Colonic mucosa (tissue), 4 donors: ENCODE measurements at regions not wholly inside any gene's neighbourhood (a gene's known extent, or its start where the extent isn't known, plus 50 kb on each side); places are given as distances from the start of the nearest gene placed in this dataset.

ENCODE experiments used
- DNase-seq: peaks from one replicate; pipeline ENCODE4 v3.0.0-alpha.2; 2020
- H3K27ac ChIP-seq: fragments of 200-600 bp; one replicate; pipeline ENCODE4 v1.8.0; 2021
- H3K27me3 ChIP-seq: fragments of 200-600 bp; one replicate; pipeline ENCODE4 v1.8.0; 2021
- H3K36me3 ChIP-seq: fragments of 200-600 bp; one replicate; pipeline ENCODE4 v1.8.0; 2021
- H3K4me1 ChIP-seq: fragments of 200-600 bp; one replicate; pipeline ENCODE4 v1.8.0; 2021; ENCODE audit warnings: mild to moderate bottlenecking
- H3K4me3 ChIP-seq: fragments of 200-600 bp; one replicate; pipeline ENCODE4 v1.8.0; 2021
- H3K9ac ChIP-seq, 2 donors: one replicate each; pipeline ENCODE4 v1.7.0; 2013; ENCODE audit warnings: control low read depth in 2 of 2, low read depth in 2 of 2, low read length in 2 of 2
- H3K9me3 ChIP-seq: fragments of 200-600 bp; one replicate; pipeline ENCODE4 v1.8.0; 2021
- intact Hi-C: fragments of 100-400 bp; cut with DNase I; formaldehyde crosslinking; loops from one replicate; pipeline ENCODE4 v1.14.1; 2022
- TF ChIP-seq, protein P1 (sequence below): fragments of 200-600 bp; IDR thresholded peaks from one replicate; pipeline ENCODE4 v1.8.0; 2022; ENCODE audit warnings: antibody characterized with exemption, mild to moderate bottlenecking
- donor health status: healthy.
- donor health status: DM: no; HTN: no; CAD: no.
- donor health status: DM: no; HTN: no; CAD: no.

DNA sequence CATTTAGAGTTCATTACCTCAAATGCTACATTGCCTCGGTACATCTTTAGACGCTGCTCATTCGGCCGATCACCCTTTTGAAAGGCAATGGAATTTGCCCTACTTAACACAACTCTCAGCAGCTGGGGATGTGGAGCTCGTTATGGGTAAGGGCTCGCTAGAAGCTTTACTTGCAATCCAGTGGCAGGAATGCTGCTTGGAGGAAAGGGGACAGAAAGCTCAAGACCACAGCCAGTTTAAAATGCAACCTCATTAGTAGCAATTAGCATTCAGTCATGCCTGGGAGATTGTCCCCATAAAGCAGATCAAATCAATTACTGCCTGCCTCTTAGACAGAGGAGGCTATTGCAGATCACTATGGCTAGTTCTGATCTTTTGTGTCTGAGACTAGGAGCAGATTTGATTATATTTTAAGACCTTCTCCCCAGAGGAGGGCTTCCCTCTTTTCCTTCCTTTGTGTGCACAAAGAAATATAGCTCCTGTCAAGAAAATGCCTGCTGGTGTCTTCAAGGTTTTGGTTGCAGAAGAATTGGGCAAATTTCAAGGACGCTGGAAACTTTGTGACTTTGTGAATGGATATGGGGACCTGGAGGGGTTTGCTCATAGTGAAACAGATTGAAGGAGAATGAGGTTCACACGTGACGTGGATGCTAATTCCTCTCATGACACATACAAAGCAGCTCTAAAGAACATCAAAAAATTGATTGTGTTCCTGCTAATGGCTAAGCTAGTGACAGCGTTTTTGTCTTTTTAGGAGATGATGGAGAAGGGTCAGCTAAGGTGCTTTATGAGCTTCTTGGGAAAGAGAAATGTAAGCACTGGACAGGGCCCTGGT lies 237.5 kb upstream of the GLRA2 start:
- Histone ChIP-seq H3K9me3 (no peaks in the 10 kb centered on the region), H3K4me1 (no peaks in the 10 kb centered on the region), H3K27me3 (no peaks in the 10 kb centered on the region), H3K4me3 (no peak overlapping the region), H3K9ac (no peak overlapping the region), H3K27ac (no peak overlapping the region), H3K36me3 (no peaks in the 10 kb centered on the region)
- DNase-seq, result no peak
- TF ChIP-seq, protein P1, sequence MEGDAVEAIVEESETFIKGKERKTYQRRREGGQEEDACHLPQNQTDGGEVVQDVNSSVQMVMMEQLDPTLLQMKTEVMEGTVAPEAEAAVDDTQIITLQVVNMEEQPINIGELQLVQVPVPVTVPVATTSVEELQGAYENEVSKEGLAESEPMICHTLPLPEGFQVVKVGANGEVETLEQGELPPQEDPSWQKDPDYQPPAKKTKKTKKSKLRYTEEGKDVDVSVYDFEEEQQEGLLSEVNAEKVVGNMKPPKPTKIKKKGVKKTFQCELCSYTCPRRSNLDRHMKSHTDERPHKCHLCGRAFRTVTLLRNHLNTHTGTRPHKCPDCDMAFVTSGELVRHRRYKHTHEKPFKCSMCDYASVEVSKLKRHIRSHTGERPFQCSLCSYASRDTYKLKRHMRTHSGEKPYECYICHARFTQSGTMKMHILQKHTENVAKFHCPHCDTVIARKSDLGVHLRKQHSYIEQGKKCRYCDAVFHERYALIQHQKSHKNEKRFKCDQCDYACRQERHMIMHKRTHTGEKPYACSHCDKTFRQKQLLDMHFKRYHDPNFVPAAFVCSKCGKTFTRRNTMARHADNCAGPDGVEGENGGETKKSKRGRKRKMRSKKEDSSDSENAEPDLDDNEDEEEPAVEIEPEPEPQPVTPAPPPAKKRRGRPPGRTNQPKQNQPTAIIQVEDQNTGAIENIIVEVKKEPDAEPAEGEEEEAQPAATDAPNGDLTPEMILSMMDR, result no peak
- intact Hi-C loops, result no loop called here

DNA sequence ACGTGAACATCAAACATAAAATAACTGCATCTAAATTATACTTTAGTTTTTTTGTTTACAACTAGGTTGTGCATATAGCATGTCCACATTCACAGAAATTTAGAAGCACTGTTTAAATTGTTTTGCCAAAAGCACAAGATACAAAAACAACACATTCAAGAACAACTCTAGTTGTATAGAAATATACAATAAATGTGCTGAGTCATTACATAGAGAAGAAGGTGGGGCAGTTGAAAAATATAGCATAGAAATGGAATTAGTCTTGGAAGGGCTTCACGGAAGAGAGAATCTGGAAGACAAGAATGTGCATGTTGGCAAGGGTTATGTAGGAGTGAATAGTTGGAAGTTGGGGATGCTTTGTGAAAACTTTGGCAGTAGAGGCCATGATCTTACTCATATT lies 239.0 kb upstream of the GLRA2 start:
- intact Hi-C loops, result no loop called here
- DNase-seq, result no peak
- H3K9ac ChIP-seq, result no peak overlapping the region
- H3K4me3 ChIP-seq, result no peak overlapping the region
- no peaks in the 10 kb centered on the region for H3K36me3 ChIP-seq
- TF ChIP-seq, protein P1, result no peak
- no peak overlapping the region for H3K27ac ChIP-seq
- H3K27me3 ChIP-seq, result no peaks in the 10 kb centered on the region
- no peaks in the 10 kb centered on the region for H3K9me3 ChIP-seq
- no peaks in the 10 kb centered on the region for H3K4me1 ChIP-seq

DNA sequence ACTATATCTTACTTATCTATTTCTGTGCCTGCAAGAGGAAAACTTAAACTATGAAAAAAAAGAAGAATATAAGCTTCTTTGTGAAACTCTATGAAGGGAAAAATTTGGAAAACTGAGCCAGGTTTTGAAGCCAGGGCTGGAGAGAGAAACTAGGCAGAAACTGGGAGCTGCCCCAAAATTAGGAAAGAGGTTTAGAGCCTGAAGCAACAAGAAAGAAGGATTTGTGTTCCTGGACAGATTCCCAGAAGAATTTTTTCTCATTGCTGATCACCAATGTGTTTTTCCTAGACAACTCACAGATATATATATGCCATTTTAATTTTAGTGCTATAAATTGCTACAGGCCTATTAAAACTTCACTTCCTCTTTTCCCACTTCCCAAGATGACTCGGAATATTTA lies 245.0 kb upstream of the GEMIN8 start:
- Histone ChIP-seq H3K27ac (no peak overlapping the region), H3K9me3 (no peaks in the 10 kb centered on the region), H3K4me3 (no peak overlapping the region), H3K36me3 (no peaks in the 10 kb centered on the region), H3K9ac (no peak overlapping the region), H3K27me3 (no peaks in the 10 kb centered on the region), H3K4me1 (no peaks in the 10 kb centered on the region)
- no peak for DNase-seq
- TF ChIP-seq, protein P1, result no peak
- intact Hi-C loops, result no loop called here

DNA sequence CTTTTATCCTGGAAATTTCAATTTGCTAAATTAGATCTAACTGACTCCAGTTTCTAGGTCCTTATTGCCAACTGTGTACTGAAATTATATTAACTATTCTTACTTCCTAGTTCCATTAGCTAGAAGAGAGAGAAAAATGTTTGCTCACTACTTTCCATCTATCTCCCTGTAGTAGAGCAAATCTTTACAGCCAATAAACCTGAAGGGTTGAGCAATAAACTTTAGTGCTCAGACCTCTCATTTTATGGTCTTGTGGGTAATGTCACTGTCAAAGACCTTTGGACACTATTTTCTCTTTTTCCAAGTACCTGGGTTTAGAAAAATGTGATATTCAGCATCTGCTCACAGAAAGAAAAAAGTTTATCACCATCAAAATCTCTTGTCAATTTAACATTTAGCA lies 237.5 kb upstream of the GEMIN8 start:
- Histone ChIP-seq H3K4me3 (no peak overlapping the region), H3K36me3 (no peaks in the 10 kb centered on the region), H3K9ac (no peak overlapping the region), H3K27me3 (no peaks in the 10 kb centered on the region), H3K9me3 (no peaks in the 10 kb centered on the region), H3K4me1 (no peaks in the 10 kb centered on the region), H3K27ac (no peak overlapping the region)
- intact Hi-C loops, result no loop called here
- TF ChIP-seq, protein P1, result no peak
- DNase-seq, result no peak

DNA sequence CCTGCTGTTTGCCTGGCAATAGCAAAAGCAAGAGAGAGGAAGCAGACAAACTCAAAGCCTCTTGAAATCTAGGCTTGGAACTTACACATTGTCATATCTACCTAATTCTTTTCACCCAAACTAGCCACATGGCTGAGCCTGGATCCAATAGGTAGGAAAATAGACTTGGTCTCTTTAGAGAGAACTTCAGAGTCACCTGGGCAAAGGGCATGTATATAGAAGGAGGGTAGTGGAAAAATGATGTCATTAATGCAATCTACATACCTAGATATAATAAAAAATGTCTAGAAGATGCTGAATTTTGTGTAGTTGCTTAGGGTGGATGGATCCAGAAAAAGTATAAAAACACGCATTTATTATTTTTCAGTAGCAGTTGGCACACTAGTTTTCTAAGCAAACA lies 237.0 kb upstream of the GEMIN8 start:
- intact Hi-C loops, result no loop called here
- Histone ChIP-seq H3K4me1 (no peaks in the 10 kb centered on the region), H3K9me3 (no peaks in the 10 kb centered on the region), H3K4me3 (no peak overlapping the region), H3K36me3 (no peaks in the 10 kb centered on the region), H3K27me3 (no peaks in the 10 kb centered on the region), H3K27ac (no peak overlapping the region), H3K9ac (no peak overlapping the region)
- no peak for DNase-seq
- TF ChIP-seq, protein P1, result no peak
